HG02642 (cell line): ENCODE measurements at regions not wholly inside any gene's neighbourhood (a gene's known extent, or its start where the extent isn't known, plus 50 kb on each side); places are given as distances from the start of the nearest gene placed in this dataset.

Source experiments
- ATAC-seq: cut with Tn5 transposase; IDR thresholded peaks from one replicate; pipeline ENCODE4 v1.9.1; 2021; ENCODE audit warnings: mild to moderate bottlenecking; ENCODE audit not compliant: unreplicated experiment, poor library complexity

- no peak for ATAC-seq
Observed at GRCh38 chr2:121099329-121100290, 185.4 kb downstream of the TFCP2L1 start.

- no peak for ATAC-seq
Observed at GRCh38 chr2:121101093-121101715, 183.8 kb downstream of the TFCP2L1 start.

GRCh38 chr2:121102941-121103340 is 182.1 kb downstream of the TFCP2L1 start:
- ATAC-seq = no peak

GRCh38 chr2:121103960-121104359 is 181.0 kb downstream of the TFCP2L1 start:
- no peak for ATAC-seq

- ATAC-seq = no peak
Observed at GRCh38 chr2:121104721-121105141, 180.3 kb downstream of the TFCP2L1 start.

- ATAC-seq = no peak
Observed at GRCh38 chr2:121110924-121111323, 174.1 kb downstream of the TFCP2L1 start.

GRCh38 chr2:121118951-121119350 is 166.1 kb downstream of the TFCP2L1 start:
- ATAC-seq = no peak

- ATAC-seq = no peak
Observed at GRCh38 chr2:121120411-121120810, 164.6 kb downstream of the TFCP2L1 start.

GRCh38 chr2:121120991-121121390 is 164.0 kb downstream of the TFCP2L1 start:
- no peak for ATAC-seq

GRCh38 chr2:121121661-121122060 is 163.3 kb downstream of the TFCP2L1 start:
- ATAC-seq = no peak

GRCh38 chr2:121123268-121123667 is 161.7 kb downstream of the TFCP2L1 start:
- ATAC-seq = no peak

- ATAC-seq = no peak
Observed at GRCh38 chr2:121124330-121124729, 160.7 kb downstream of the TFCP2L1 start.

GRCh38 chr2:121125350-121125749 is 159.7 kb downstream of the TFCP2L1 start:
- no peak for ATAC-seq

GRCh38 chr2:121128741-121129659 is 156.0 kb downstream of the TFCP2L1 start:
- no peak for ATAC-seq

- ATAC-seq = no peak
Observed at GRCh38 chr2:121129692-121130091, 155.3 kb downstream of the TFCP2L1 start.

GRCh38 chr2:121130301-121130850 is 154.6 kb downstream of the TFCP2L1 start:
- ATAC-seq = no peak

GRCh38 chr2:121131375-121131774 is 153.6 kb downstream of the TFCP2L1 start:
- no peak for ATAC-seq

GRCh38 chr2:121132054-121132761 is 152.8 kb downstream of the TFCP2L1 start:
- no peak for ATAC-seq

GRCh38 chr2:121132762-121133107 is 152.3 kb downstream of the TFCP2L1 start:
- ATAC-seq = no peak
